ENCODE measurements at regions not wholly inside any gene's neighbourhood (a gene's known extent, or its start where the extent isn't known, plus 50 kb on each side); places are given as distances from the start of the nearest gene placed in this dataset.

DNA sequence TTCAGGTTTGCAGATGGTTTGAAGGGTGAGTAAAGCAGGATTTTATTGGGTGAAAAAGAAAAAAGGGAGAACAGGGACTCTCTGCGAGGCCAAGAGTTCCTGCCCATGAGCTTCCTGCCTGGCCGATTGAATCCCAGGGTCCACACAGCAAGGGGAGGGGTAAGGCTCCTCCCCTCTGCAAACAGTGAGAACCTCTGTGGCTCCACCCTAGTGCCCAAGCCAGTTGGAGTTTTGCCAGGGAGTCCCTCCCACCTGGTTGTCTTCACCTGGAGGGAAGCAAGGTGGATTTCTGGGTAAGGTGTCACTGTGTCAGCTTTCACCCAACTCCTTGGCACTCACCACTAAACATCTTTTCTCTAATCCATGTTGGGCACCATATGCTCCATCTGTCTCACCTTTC is 70.9 kb downstream of the PDHA2 start (continued):
- TF ChIP-seq, protein P1, sequence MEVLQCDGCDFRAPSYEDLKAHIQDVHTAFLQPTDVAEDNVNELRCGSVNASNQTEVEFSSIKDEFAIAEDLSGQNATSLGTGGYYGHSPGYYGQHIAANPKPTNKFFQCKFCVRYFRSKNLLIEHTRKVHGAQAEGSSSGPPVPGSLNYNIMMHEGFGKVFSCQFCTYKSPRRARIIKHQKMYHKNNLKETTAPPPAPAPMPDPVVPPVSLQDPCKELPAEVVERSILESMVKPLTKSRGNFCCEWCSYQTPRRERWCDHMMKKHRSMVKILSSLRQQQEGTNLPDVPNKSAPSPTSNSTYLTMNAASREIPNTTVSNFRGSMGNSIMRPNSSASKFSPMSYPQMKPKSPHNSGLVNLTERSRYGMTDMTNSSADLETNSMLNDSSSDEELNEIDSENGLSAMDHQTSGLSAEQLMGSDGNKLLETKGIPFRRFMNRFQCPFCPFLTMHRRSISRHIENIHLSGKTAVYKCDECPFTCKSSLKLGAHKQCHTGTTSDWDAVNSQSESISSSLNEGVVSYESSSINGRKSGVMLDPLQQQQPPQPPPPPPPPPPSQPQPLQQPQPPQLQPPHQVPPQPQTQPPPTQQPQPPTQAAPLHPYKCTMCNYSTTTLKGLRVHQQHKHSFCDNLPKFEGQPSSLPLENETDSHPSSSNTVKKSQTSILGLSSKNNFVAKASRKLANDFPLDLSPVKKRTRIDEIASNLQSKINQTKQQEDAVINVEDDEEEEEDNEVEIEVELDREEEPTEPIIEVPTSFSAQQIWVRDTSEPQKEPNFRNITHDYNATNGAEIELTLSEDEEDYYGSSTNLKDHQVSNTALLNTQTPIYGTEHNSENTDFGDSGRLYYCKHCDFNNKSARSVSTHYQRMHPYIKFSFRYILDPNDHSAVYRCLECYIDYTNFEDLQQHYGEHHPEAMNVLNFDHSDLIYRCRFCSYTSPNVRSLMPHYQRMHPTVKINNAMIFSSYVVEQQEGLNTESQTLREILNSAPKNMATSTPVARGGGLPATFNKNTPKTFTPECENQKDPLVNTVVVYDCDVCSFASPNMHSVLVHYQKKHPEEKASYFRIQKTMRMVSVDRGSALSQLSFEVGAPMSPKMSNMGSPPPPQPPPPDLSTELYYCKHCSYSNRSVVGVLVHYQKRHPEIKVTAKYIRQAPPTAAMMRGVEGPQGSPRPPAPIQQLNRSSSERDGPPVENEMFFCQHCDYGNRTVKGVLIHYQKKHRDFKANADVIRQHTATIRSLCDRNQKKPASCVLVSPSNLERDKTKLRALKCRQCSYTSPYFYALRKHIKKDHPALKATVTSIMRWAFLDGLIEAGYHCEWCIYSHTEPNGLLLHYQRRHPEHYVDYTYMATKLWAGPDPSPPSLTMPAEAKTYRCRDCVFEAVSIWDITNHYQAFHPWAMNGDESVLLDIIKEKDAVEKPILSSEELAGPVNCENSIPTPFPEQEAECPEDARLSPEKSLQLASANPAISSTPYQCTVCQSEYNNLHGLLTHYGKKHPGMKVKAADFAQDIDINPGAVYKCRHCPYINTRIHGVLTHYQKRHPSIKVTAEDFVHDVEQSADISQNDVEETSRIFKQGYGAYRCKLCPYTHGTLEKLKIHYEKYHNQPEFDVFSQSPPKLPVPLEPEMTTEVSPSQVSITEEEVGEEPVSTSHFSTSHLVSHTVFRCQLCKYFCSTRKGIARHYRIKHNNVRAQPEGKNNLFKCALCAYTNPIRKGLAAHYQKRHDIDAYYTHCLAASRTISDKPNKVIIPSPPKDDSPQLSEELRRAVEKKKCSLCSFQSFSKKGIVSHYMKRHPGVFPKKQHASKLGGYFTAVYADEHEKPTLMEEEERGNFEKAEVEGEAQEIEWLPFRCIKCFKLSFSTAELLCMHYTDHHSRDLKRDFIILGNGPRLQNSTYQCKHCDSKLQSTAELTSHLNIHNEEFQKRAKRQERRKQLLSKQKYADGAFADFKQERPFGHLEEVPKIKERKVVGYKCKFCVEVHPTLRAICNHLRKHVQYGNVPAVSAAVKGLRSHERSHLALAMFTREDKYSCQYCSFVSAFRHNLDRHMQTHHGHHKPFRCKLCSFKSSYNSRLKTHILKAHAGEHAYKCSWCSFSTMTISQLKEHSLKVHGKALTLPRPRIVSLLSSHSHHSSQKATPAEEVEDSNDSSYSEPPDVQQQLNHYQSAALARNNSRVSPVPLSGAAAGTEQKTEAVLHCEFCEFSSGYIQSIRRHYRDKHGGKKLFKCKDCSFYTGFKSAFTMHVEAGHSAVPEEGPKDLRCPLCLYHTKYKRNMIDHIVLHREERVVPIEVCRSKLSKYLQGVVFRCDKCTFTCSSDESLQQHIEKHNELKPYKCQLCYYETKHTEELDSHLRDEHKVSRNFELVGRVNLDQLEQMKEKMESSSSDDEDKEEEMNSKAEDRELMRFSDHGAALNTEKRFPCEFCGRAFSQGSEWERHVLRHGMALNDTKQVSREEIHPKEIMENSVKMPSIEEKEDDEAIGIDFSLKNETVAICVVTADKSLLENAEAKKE (CRISPR knock-in tag; IDR thresholded peaks at IDR 0.05), result no peak
- TF ChIP-seq EZH2phosphoT487 (IDR thresholded peaks at IDR 0.05; ENCODE audit: unreplicated experiment), result no peak
- TF ChIP-seq, protein P2, sequence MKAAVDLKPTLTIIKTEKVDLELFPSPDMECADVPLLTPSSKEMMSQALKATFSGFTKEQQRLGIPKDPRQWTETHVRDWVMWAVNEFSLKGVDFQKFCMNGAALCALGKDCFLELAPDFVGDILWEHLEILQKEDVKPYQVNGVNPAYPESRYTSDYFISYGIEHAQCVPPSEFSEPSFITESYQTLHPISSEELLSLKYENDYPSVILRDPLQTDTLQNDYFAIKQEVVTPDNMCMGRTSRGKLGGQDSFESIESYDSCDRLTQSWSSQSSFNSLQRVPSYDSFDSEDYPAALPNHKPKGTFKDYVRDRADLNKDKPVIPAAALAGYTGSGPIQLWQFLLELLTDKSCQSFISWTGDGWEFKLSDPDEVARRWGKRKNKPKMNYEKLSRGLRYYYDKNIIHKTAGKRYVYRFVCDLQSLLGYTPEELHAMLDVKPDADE (IDR thresholded peaks at IDR 0.05), result no peak
- TF ChIP-seq ZNF331 (CRISPR knock-in tag; IDR thresholded peaks at IDR 0.05; ENCODE audit: low read depth), result no peak
- no peak for TF ChIP-seq CREB1 (CRISPR knock-in tag; IDR thresholded peaks at IDR 0.05; ENCODE audit: low read depth)
- TF ChIP-seq STAT1 (IDR thresholded peaks at IDR 0.05; ENCODE audit: unreplicated experiment), result no peak

- Mint-ChIP-seq H3K4me3 (no peak overlapping the region), H3K36me3 (ENCODE audit: low read depth) (peaks cover 43% of the 10 kb centered on the region), H3K27me3 (ENCODE audit: insufficient read depth, low read depth, poor library complexity) (no peaks in the 10 kb centered on the region), H3K27ac (no peak overlapping the region), H3K4me1 (peaks cover 8% of the 10 kb centered on the region; the same call in 2 of the 3 replicates), H3K9me3 (peaks cover 46% of the 10 kb centered on the region)
- Histone ChIP-seq H3K27ac (ENCODE audit: low read depth) (no peak overlapping the region), H3K27me3 (ENCODE audit: insufficient read depth) (no peaks in the 10 kb centered on the region), H3K9me2 (ENCODE audit: insufficient read depth) (0 out of 2 replicates have a peak, but pooled peaks cover 4% of the 10 kb centered on the region), H4K20me1 (replicated peaks; ENCODE audit: insufficient read depth) (no peaks in the 10 kb centered on the region), H3K36me3 (ENCODE audit: insufficient read depth) (no peaks in the 10 kb centered on the region; the same call in 1 of the 2 replicates), H3K4me3 (no peak overlapping the region), H3F3A (replicated peaks; ENCODE audit: low read depth) (no peaks in the 10 kb centered on the region), H3K4me1 (ENCODE audit: insufficient read depth) (no peaks in the 10 kb centered on the region), H2AFZ (no peak overlapping the region), H3K79me2 (replicated peaks; ENCODE audit: insufficient read depth) (no peaks in the 10 kb centered on the region), H3K4me2 (no peak overlapping the region)
- TF ChIP-seq ZNF114 (CRISPR knock-in tag; IDR thresholded peaks at IDR 0.05) (no peak), POLR2AphosphoS5 (IDR thresholded peaks at IDR 0.05; ENCODE audit: low read depth) (no peak), NANOG (IDR thresholded peaks at IDR 0.05; ENCODE audit: borderline replicate concordance) (no peak), STAT1 (IDR thresholded peaks at IDR 0.05; ENCODE audit: unreplicated experiment) (no peak)
- TF ChIP-seq, protein P1 (CRISPR knock-in tag; IDR thresholded peaks at IDR 0.05), result no peak
- DNase-seq (ENCODE audit: low spot score) (no peak), ATAC-seq (no peak)
Measured at GRCh38 chr4:95921470-95921869, 81.6 kb downstream of the PDHA2 start.

Data from GM23338 (cell line).